Heart left ventricle (tissue), 16 donors: ENCODE measurements at regions not wholly inside any gene's neighbourhood (a gene's known extent, or its start where the extent isn't known, plus 50 kb on each side); places are given as distances from the start of the nearest gene placed in this dataset.

Source experiments
- ATAC-seq, 4 donors: fragments of 200-7000 bp; cut with Tn5 transposase; one replicate each; pipeline ENCODE4 v1.9.1; 2020 to 2022; ENCODE audit warnings: moderate library complexity in 4 of 4, mild to moderate bottlenecking in 3 of 4, moderate number of reproducible peaks in 1 of 4
- DNase-seq, 5 donors: peaks; one replicate each; pipeline ENCODE4 v3.0.0-alpha.2; 2020
- H3K27ac ChIP-seq, 12 donors: fragments of 200-600 bp; sonication (generic) in 4 of 12; one replicate each; pipeline versions ENCODE4 v1.5.0 to v1.8.0; 2016 to 2022; ENCODE audit warnings: mild to moderate bottlenecking in 2 of 12
- H3K27me3 ChIP-seq, 9 donors: fragments of 200-600 bp; sonication (generic) in 2 of 9; one replicate each; pipeline versions ENCODE4 v1.5.1 to v1.8.0; 2016 to 2022; ENCODE audit warnings: mild to moderate bottlenecking in 3 of 9
- H3K36me3 ChIP-seq, 9 donors: fragments of 200-600 bp; sonication (generic) in 2 of 9; one replicate each; pipeline versions ENCODE4 v1.5.0 to v1.8.0; 2018 to 2022; ENCODE audit warnings: mild to moderate bottlenecking in 2 of 9
- H3K4me1 ChIP-seq, 12 donors: fragments of 200-600 bp; sonication (generic) in 4 of 12; one replicate each; pipeline versions ENCODE4 v1.5.0 to v1.8.0; 2016 to 2022; ENCODE audit warnings: mild to moderate bottlenecking in 3 of 12
- H3K4me3 ChIP-seq, 12 donors: fragments of 200-600 bp; sonication (generic) in 4 of 12; one replicate each; pipeline versions ENCODE4 v1.5.0 to v1.8.0; 2017 to 2022; ENCODE audit warnings: mild to moderate bottlenecking in 9 of 12, moderate library complexity in 4 of 12
- H3K9me3 ChIP-seq, 12 donors: fragments of 200-600 bp; sonication (generic) in 4 of 12; one replicate each; pipeline versions ENCODE4 v1.5.0 to v1.8.0; 2016 to 2022; ENCODE audit warnings: mild to moderate bottlenecking in 1 of 12
- CTCF ChIP-seq, 12 donors: fragments of 200-600 bp; sonication (generic) in 4 of 12; IDR thresholded peaks; one replicate each; pipeline versions ENCODE4 v1.5.0 to v1.8.0; 2018 to 2022; ENCODE audit warnings: antibody characterized with exemption in 12 of 12, mild to moderate bottlenecking in 5 of 12
- POLR2A ChIP-seq, 2 donors: fragments of 450-650 bp; IDR thresholded peaks; one replicate each; pipeline ENCODE4 v1.6.1; 2017; ENCODE audit warnings: antibody characterized with exemption in 2 of 2, mild to moderate bottlenecking in 2 of 2, moderate library complexity in 2 of 2
- WGBS, 4 donors: extraction: QIAGEN DNeasy Blood & Tissue Kit in 2 of 4; methylation state at CpG; one replicate each; pipeline versions ENCODE4 v1.1.5 to v1.1.7; 2013 to 2018; 5-methylcytosine and 5-hydroxymethylcytosine counted together
- intact Hi-C, 10 donors: fragments of 100-400 bp; cut with DNase I; formaldehyde crosslinking; loops; one replicate each; pipeline versions ENCODE4 v1.11.1 to v1.14.2; 2022
- donor health status: ischemic (EF 13 %, LVEDD 7.1; RV severe dilation, severe dysfunction).
- donor health status: healthy with polysubstance abuse.
- donor health status: DM: no; HTN: yes; CAD: no.
- donor health status: DM: no; HTN: no; CAD: no.
- donor health status: ischemic (EF 25% LVEDD 6.9; RV normal size, moderate dysfunction).
- donor health status: ischemic (EF 25% LVEDD 5.7; RV mildly dilated, moderate dysfunction).
- donor health status: healthy.
- donor health status: DM: yes; HTN: yes; CAD: no.
- donor health status: ischemic (EF 35%, LVEDD 5.7; RV mildly dilated, moderate dysfunction).
- donor health status: nonischemic (EF 11% LVEDD 7.7; RV severe dilation, severe dysfunction).
- donor health status: DM: yes; HTN: yes; CAD: no.
- donor health status: PGD.
- donor health status: ischemic (EF 29% LVEDD 5.4; RV normal size, mild dysfunction).
- donor health status: nonischemic (EF 23%, LVEDD 6.1; RV moderate dilation, normal function).

GRCh38 chr2:220987839-220988238 lies 584.3 kb downstream of the EPHA4 start:
- H3K27me3 ChIP-seq, result peaks cover 0 to 3% (median 0%) of the 10 kb centered on the region in 9 donors
- DNase-seq (no peak), ATAC-seq (no peak)
- WGBS, 4 donors, result 93 to 97% (median 96%) methylated on average over 3 of the region's 3 CpGs
- no peaks in the 10 kb centered on the region for H3K36me3 ChIP-seq
- H3K27ac ChIP-seq, result no peak overlapping the region
- intact Hi-C loops, result no loop called here
- no peak overlapping the region for H3K4me3 ChIP-seq
- H3K4me1 ChIP-seq, result no peaks in the 10 kb centered on the region
- TF ChIP-seq CTCF (IDR thresholded peaks at IDR 0.05), result no peak
- no peaks in the 10 kb centered on the region for H3K9me3 ChIP-seq

GRCh38 chr2:220991972-220992371 lies 580.1 kb downstream of the EPHA4 start:
- Histone ChIP-seq H3K9me3 (no peaks in the 10 kb centered on the region), H3K36me3 (no peaks in the 10 kb centered on the region), H3K27me3 (no peaks in the 10 kb centered on the region), H3K4me3 (no peak overlapping the region), H3K27ac (no peak overlapping the region), H3K4me1 (peaks cover 0 to 12% (median 4%) of the 10 kb centered on the region in 12 donors)
- ATAC-seq (no peak), DNase-seq (no peak)
- intact Hi-C loops, result no loop called here
- no peak for TF ChIP-seq POLR2A (IDR thresholded peaks at IDR 0.05)
- no peak for TF ChIP-seq CTCF (IDR thresholded peaks at IDR 0.05)

- no peak for ATAC-seq
- no peaks in the 10 kb centered on the region for H3K9me3 ChIP-seq
- TF ChIP-seq CTCF (IDR thresholded peaks at IDR 0.05) (no peak), POLR2A (IDR thresholded peaks at IDR 0.05) (no peak)
- WGBS, 4 donors, result 86 to 92% (median 88%) methylated on average over 3 of the region's 3 CpGs
- no peaks in the 10 kb centered on the region for H3K36me3 ChIP-seq
- H3K4me3 ChIP-seq, result no peak overlapping the region
- H3K4me1 ChIP-seq, result peaks cover 0 to 12% (median 4%) of the 10 kb centered on the region in 12 donors
- no peak overlapping the region for H3K27ac ChIP-seq
- no peak for DNase-seq
- intact Hi-C loops, result no loop called here
- H3K27me3 ChIP-seq, result no peaks in the 10 kb centered on the region
Measured at GRCh38 chr2:220994846-220995245, 577.3 kb downstream of the EPHA4 start.

GRCh38 chr2:220995581-220995980 lies 576.5 kb downstream of the EPHA4 start:
- no peak for ATAC-seq
- no peak overlapping the region for H3K4me3 ChIP-seq
- intact Hi-C loops, result no loop called here
- H3K27me3 ChIP-seq, result no peaks in the 10 kb centered on the region
- DNase-seq, result no peak
- WGBS, 4 donors, result 27 to 33% (median 32%) methylated on average over 2 of the region's 2 CpGs
- no peak overlapping the region for H3K27ac ChIP-seq
- H3K9me3 ChIP-seq, result no peaks in the 10 kb centered on the region
- H3K4me1 ChIP-seq, result peaks cover 0 to 12% (median 4%) of the 10 kb centered on the region in 12 donors
- no peaks in the 10 kb centered on the region for H3K36me3 ChIP-seq
- TF ChIP-seq CTCF (IDR thresholded peaks at IDR 0.05), result no peak
- no peak for TF ChIP-seq POLR2A (IDR thresholded peaks at IDR 0.05)
